Stimulated activated memory B cell treated with anti-CD40 and anti-IgM and Interleukin-4, amounts not matched to agents 10 μg/mL and 1 μg/mL and 100 μg/mL, for 72 hours (primary cell): ENCODE measurements at regions not wholly inside any gene's neighbourhood (a gene's known extent, or its start where the extent isn't known, plus 50 kb on each side); places are given as distances from the start of the nearest gene placed in this dataset.

Source experiments
- ATAC-seq: fragments of 150-1000 bp; cut with Tn5 transposase; 2 replicates; pipeline ENCODE4 v1.10.0; 2021
- H3K27ac Mint-ChIP-seq: one replicate; pipeline ENCODE4 v1.8.0; 2022; ENCODE audit warnings: mild to moderate bottlenecking, mixed read lengths
- H3K27me3 Mint-ChIP-seq: one replicate; pipeline ENCODE4 v1.8.0; 2022; ENCODE audit warnings: mixed read lengths
- H3K36me3 Mint-ChIP-seq: one replicate; pipeline ENCODE4 v1.8.0; 2022; ENCODE audit warnings: mixed read lengths
- H3K4me1 Mint-ChIP-seq: one replicate; pipeline ENCODE4 v1.8.0; 2022; ENCODE audit warnings: mixed read lengths
- H3K4me3 Mint-ChIP-seq: one replicate; pipeline ENCODE4 v1.8.0; 2022; ENCODE audit warnings: mild to moderate bottlenecking, moderate library complexity, mixed read lengths
- H3K9me3 Mint-ChIP-seq: one replicate; pipeline ENCODE4 v1.8.0; 2022; ENCODE audit warnings: mixed read lengths

DNA sequence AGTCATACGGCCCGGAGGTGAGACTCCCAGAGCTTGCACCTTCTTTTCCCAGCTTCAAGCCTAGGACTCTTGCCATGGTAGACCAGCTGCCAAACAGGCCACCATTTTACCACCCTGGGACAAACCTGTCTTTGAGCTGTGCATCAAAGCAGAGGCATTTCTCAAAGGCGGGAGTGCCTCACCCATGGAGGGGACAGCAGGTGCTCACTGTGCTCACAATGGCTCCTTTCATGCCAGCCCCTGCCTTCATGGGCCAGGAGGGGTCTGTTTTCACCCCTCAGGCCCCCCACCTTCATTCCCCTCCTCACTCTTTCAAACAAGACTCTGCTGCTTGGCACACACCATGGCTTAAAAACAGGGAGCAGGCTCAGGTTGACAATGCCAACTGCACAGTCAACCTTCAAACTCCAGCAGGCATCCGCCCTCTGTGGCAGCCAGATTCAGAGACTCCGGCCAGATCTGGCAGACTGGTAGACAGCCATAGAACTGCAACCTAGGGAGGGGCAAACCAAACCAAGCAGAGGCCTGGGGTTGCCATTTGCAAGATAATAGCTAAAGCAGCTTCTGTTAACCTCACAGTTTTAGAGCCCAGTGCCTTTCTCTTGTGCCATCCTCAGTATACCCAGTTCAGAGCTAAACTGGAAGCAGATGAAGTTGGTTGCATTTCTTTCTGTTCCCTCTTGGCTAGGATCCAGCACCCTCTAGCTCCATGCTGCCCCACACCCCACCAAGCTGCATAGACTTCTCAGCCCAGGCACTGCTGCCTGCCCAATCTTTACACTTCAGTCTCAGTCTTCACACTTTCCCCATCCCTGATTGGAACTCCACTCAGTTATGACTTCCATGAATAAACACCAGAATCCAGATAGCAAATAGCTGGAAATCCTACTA is 93.9 kb upstream of the SPATA13 start:
- H3K36me3 Mint-ChIP-seq: no peaks in the 10 kb centered on the region
- no peak overlapping the region for H3K4me3 Mint-ChIP-seq
- H3K4me1 Mint-ChIP-seq: no peaks in the 10 kb centered on the region
- H3K27me3 Mint-ChIP-seq: peaks cover 44% of the 10 kb centered on the region
- H3K27ac Mint-ChIP-seq: no peak overlapping the region
- no peaks in the 10 kb centered on the region for H3K9me3 Mint-ChIP-seq
- no peak for ATAC-seq

GRCh38 chr13:24068472-24068871 is 92.0 kb upstream of the SPATA13 start:
- no peaks in the 10 kb centered on the region for H3K4me1 Mint-ChIP-seq
- H3K36me3 Mint-ChIP-seq: no peaks in the 10 kb centered on the region
- no peak overlapping the region for H3K4me3 Mint-ChIP-seq
- H3K9me3 Mint-ChIP-seq: no peaks in the 10 kb centered on the region
- peaks cover 36% of the 10 kb centered on the region for H3K27me3 Mint-ChIP-seq
- ATAC-seq: no peak
- no peak overlapping the region for H3K27ac Mint-ChIP-seq

DNA sequence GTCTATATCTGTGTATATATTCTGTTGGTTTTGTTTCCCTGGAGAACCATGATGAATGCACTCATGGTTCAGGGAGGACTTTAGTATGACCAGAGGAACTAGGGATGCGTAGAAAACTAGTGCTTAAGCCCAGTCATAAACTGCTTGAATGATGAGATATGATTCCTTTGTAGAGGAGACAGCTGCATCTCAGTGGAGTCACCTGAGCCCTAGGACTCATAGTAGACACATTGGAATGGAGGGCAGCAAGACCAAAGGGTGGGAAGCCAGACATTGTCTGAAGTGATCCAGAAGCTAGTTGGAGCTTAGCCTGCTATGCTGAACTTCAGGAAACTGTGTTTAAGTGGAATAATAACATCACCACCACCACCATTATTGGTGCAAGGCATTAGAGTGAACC is 89.5 kb upstream of the SPATA13 start:
- Mint-ChIP-seq H3K27ac (no peak overlapping the region), H3K4me1 (no peaks in the 10 kb centered on the region), H3K27me3 (peaks cover 36% of the 10 kb centered on the region), H3K4me3 (no peak overlapping the region), H3K9me3 (no peaks in the 10 kb centered on the region), H3K36me3 (no peaks in the 10 kb centered on the region)
- ATAC-seq: no peak

GRCh38 chr13:24071423-24072075 is 89.0 kb upstream of the SPATA13 start:
- no peaks in the 10 kb centered on the region for H3K4me1 Mint-ChIP-seq

GRCh38 chr13:24073657-24074056 is 86.9 kb upstream of the SPATA13 start:
- Mint-ChIP-seq H3K4me3 (no peak overlapping the region), H3K36me3 (no peaks in the 10 kb centered on the region), H3K9me3 (no peaks in the 10 kb centered on the region), H3K27ac (no peak overlapping the region), H3K4me1 (no peaks in the 10 kb centered on the region), H3K27me3 (peaks cover 36% of the 10 kb centered on the region)
- ATAC-seq: no peak

More at GRCh38 chr13:24071423-24072075, 89.0 kb upstream of the SPATA13 start:
- no peak for ATAC-seq
- Mint-ChIP-seq H3K9me3 (no peaks in the 10 kb centered on the region), H3K27ac (no peak overlapping the region), H3K36me3 (no peaks in the 10 kb centered on the region), H3K4me3 (no peak overlapping the region), H3K27me3 (peaks cover 36% of the 10 kb centered on the region)

GRCh38 chr13:24074678-24075077 is 85.8 kb upstream of the SPATA13 start:
- no peaks in the 10 kb centered on the region for H3K4me1 Mint-ChIP-seq
- ATAC-seq: no peak
- H3K4me3 Mint-ChIP-seq: no peak overlapping the region
- no peak overlapping the region for H3K27ac Mint-ChIP-seq
- peaks cover 26% of the 10 kb centered on the region for H3K27me3 Mint-ChIP-seq
- H3K9me3 Mint-ChIP-seq: no peaks in the 10 kb centered on the region
- no peaks in the 10 kb centered on the region for H3K36me3 Mint-ChIP-seq

DNA sequence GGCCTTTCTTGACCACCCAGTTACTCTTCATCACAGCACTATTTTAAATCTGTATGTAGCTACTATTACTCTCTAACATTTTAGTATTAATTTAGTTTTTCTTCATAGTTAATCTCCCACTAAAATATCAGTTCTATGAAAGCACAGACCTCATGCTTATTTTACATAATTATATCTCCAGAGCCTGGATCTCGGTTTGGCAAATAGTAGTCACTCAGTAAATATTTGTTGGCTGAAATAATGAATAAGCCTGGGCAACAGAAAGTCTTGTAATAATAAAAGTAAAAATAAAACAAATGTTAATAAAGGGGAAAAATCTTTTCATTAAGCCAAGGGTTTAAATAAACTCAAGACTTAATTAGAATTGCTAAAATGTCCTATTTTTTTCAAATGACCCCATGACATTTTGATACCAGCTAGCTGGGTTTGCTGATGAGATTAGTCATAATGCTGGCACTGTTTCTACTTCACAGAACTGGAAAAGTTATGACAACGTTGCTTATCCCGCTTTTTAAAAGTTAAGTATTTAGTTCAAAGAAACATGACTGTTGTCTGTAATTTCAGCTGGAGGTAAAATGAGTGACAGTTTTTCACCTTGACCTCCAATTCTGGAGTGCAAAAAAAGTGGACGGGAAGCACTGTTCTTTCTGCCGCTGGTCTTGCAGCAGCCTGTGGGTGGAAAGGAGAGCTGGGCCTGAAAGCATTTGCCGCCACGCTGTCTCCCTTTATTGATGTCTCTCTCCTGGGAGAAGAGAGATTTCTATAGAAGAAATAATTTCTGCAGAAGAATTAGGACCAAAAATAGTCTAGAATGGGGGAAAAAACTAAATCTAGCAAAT is 85.2 kb upstream of the SPATA13 start:
- Mint-ChIP-seq H3K4me3 (no peak overlapping the region), H3K27ac (no peak overlapping the region), H3K9me3 (no peaks in the 10 kb centered on the region), H3K4me1 (no peaks in the 10 kb centered on the region), H3K27me3 (peaks cover 20% of the 10 kb centered on the region), H3K36me3 (no peaks in the 10 kb centered on the region)
- ATAC-seq: no peak

- no peaks in the 10 kb centered on the region for H3K4me1 Mint-ChIP-seq
- no peak overlapping the region for H3K4me3 Mint-ChIP-seq
- H3K27me3 Mint-ChIP-seq: peaks cover 18% of the 10 kb centered on the region
- no peak overlapping the region for H3K27ac Mint-ChIP-seq
- H3K36me3 Mint-ChIP-seq: no peaks in the 10 kb centered on the region
- ATAC-seq: no peak
- no peaks in the 10 kb centered on the region for H3K9me3 Mint-ChIP-seq
These were observed 84.4 kb upstream of the SPATA13 start for GRCh38 chr13:24076109-24076508.

GRCh38 chr13:24076636-24077035 is 83.9 kb upstream of the SPATA13 start:
- peaks cover 18% of the 10 kb centered on the region for H3K27me3 Mint-ChIP-seq
- ATAC-seq: no peak
- H3K36me3 Mint-ChIP-seq: no peaks in the 10 kb centered on the region
- no peaks in the 10 kb centered on the region for H3K9me3 Mint-ChIP-seq
- no peak overlapping the region for H3K4me3 Mint-ChIP-seq
- H3K27ac Mint-ChIP-seq: no peak overlapping the region
- H3K4me1 Mint-ChIP-seq: no peaks in the 10 kb centered on the region

DNA sequence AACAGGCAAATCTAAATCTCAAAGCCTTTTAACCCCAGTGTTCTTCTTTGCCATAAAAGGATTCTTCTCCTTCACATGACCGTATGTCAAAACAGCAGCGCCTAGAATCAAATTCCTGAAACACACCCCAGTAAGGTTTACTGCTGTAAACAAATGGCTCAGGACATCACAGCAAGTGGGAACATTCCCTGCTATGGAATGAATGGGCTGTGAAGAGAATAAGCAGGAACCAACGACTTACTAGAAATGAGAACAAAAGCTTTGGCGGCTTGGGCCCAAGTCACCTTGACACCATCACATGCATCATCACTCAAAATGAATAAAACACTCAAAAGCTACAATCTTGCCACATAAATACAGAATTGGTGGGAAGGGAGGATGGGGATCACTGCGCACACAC is 80.4 kb upstream of the SPATA13 start:
- H3K27me3 Mint-ChIP-seq: no peaks in the 10 kb centered on the region
- H3K4me1 Mint-ChIP-seq: no peaks in the 10 kb centered on the region
- no peaks in the 10 kb centered on the region for H3K36me3 Mint-ChIP-seq
- no peak overlapping the region for H3K27ac Mint-ChIP-seq
- no peak overlapping the region for H3K4me3 Mint-ChIP-seq
- ATAC-seq: no peak
- H3K9me3 Mint-ChIP-seq: no peaks in the 10 kb centered on the region

GRCh38 chr13:24081387-24081786 is 79.1 kb upstream of the SPATA13 start:
- no peak overlapping the region for H3K27ac Mint-ChIP-seq
- no peak for ATAC-seq
- H3K9me3 Mint-ChIP-seq: no peaks in the 10 kb centered on the region
- peaks cover 12% of the 10 kb centered on the region for H3K27me3 Mint-ChIP-seq
- no peak overlapping the region for H3K4me3 Mint-ChIP-seq
- no peaks in the 10 kb centered on the region for H3K4me1 Mint-ChIP-seq
- H3K36me3 Mint-ChIP-seq: no peaks in the 10 kb centered on the region

DNA sequence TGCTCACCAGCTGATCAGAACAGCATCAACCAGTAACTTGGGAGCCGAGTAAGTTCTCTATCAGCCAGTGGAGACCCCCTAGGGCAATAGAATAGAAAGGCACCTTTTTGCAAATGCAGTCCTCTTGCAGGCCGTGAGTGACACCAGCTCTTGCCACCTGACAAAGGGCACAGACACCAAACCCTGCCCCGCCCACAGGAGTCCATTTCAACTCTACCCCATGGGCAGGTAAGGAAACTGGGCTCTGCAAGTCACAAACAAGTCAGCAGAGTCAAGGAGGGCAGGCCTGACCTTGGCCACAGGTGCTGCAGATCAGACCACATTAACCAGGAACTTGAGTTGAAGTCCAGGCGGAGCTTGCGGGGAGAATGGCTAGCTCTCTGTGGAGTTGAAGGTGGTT is 77.4 kb upstream of the SPATA13 start:
- Mint-ChIP-seq H3K27ac (no peak overlapping the region), H3K4me1 (no peaks in the 10 kb centered on the region), H3K27me3 (peaks cover 19% of the 10 kb centered on the region), H3K36me3 (no peaks in the 10 kb centered on the region), H3K4me3 (no peak overlapping the region), H3K9me3 (no peaks in the 10 kb centered on the region)
- ATAC-seq: no peak

GRCh38 chr13:24083722-24084421 is 76.6 kb upstream of the SPATA13 start:
- Mint-ChIP-seq H3K4me1 (no peaks in the 10 kb centered on the region), H3K27ac (no peak overlapping the region), H3K4me3 (no peak overlapping the region), H3K36me3 (no peaks in the 10 kb centered on the region), H3K9me3 (no peaks in the 10 kb centered on the region), H3K27me3 (peaks cover 19% of the 10 kb centered on the region)
- no peak for ATAC-seq

GRCh38 chr13:24085662-24086061 is 74.9 kb upstream of the SPATA13 start:
- Mint-ChIP-seq H3K4me3 (no peak overlapping the region), H3K9me3 (no peaks in the 10 kb centered on the region), H3K27me3 (peaks cover 19% of the 10 kb centered on the region), H3K4me1 (no peaks in the 10 kb centered on the region), H3K36me3 (no peaks in the 10 kb centered on the region), H3K27ac (no peak overlapping the region)
- no peak for ATAC-seq

DNA sequence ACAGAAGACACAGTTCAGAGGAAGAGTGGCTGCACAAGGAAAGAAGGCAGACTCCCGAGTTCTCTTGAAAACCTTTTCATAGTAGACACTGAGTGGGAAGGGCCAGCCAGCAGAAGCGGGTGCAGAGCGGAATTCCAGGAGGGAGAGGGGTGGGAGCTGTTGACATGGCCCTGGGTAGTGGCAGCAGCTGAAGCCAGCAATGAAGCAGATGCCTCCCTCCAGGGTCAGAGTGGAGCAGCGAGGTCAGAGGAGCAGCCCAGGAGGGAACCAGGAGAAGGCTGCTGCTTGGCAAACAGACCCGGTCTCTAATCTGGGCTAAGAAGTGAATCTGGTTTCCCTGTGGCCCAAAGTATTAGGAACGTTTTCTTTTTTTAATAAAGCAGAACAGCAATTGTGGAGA is 73.9 kb upstream of the SPATA13 start:
- no peaks in the 10 kb centered on the region for H3K9me3 Mint-ChIP-seq
- no peaks in the 10 kb centered on the region for H3K36me3 Mint-ChIP-seq
- peaks cover 19% of the 10 kb centered on the region for H3K27me3 Mint-ChIP-seq
- no peak overlapping the region for H3K27ac Mint-ChIP-seq
- no peak overlapping the region for H3K4me3 Mint-ChIP-seq
- ATAC-seq: no peak
- no peaks in the 10 kb centered on the region for H3K4me1 Mint-ChIP-seq
